Limb (tissue), 2 donors: ENCODE measurements at regions not wholly inside any gene's neighbourhood (a gene's known extent, or its start where the extent isn't known, plus 50 kb on each side); places are given as distances from the start of the nearest gene placed in this dataset.

Experiments used
- DNase-seq, 2 donors: peaks; one replicate each; pipeline ENCODE4 v3.0.0-alpha.2; 2016; ENCODE audit errors: extremely low spot score in 2 of 2

- DNase-seq: no peak
Measured at GRCh38 chr9:7243838-7244237, 486.1 kb downstream of the KDM4C start.

GRCh38 chr9:7242126-7242525, 484.4 kb downstream of the KDM4C start:
- DNase-seq: no peak

GRCh38 chr9:7241694-7242093, 483.9 kb downstream of the KDM4C start:
- no peak for DNase-seq

- no peak for DNase-seq
Measured at GRCh38 chr9:7240569-7241311, 483.0 kb downstream of the KDM4C start.

GRCh38 chr9:7239708-7240107, 481.9 kb downstream of the KDM4C start:
- no peak for DNase-seq

GRCh38 chr9:7238247-7238637, 480.5 kb downstream of the KDM4C start:
- no peak for DNase-seq

GRCh38 chr9:7237473-7238246, 479.9 kb downstream of the KDM4C start:
- DNase-seq: no peak

GRCh38 chr9:7236186-7236585, 478.4 kb downstream of the KDM4C start:
- no peak for DNase-seq

GRCh38 chr9:7234144-7234543, 476.4 kb downstream of the KDM4C start:
- DNase-seq: no peak

GRCh38 chr9:7229571-7229970, 471.8 kb downstream of the KDM4C start:
- no peak for DNase-seq

GRCh38 chr9:7228726-7229125, 471.0 kb downstream of the KDM4C start:
- DNase-seq: no peak

- DNase-seq: no peak
Measured at GRCh38 chr9:7227951-7228350, 470.2 kb downstream of the KDM4C start.

GRCh38 chr9:7226007-7226640, 468.4 kb downstream of the KDM4C start:
- no peak for DNase-seq
